HUES64 (cell line): ENCODE measurements at regions not wholly inside any gene's neighbourhood (a gene's known extent, or its start where the extent isn't known, plus 50 kb on each side); places are given as distances from the start of the nearest gene placed in this dataset.

Experiments used
- H3K27ac ChIP-seq: 2 replicates; pipeline ENCODE4 v1.7.0; 2013; ENCODE audit warnings: low read depth, low read length, inconsistent platforms
- H3K27me3 ChIP-seq: 2 replicates; pipeline ENCODE4 v1.6.1; 2013; ENCODE audit warnings: mild to moderate bottlenecking, low read length; ENCODE audit not compliant: insufficient read depth
- H3K36me3 ChIP-seq: 2 replicates; pipeline ENCODE4 v1.6.1; 2013; ENCODE audit warnings: mild to moderate bottlenecking, low read length; ENCODE audit not compliant: insufficient read depth
- H3K4me1 ChIP-seq: 2 replicates; pipeline ENCODE4 v1.6.1; 2013; ENCODE audit warnings: mild to moderate bottlenecking, low read length, moderate library complexity; ENCODE audit not compliant: insufficient read depth
- H3K4me3 ChIP-seq: 2 replicates; pipeline ENCODE4 v1.5.1; 2013; ENCODE audit warnings: mild to moderate bottlenecking, low read length, moderate library complexity
- H3K9ac ChIP-seq: 2 replicates; pipeline ENCODE4 v1.6.1; 2013; ENCODE audit warnings: mild to moderate bottlenecking, low read depth, low read length
- H3K9me3 ChIP-seq: 2 replicates; pipeline ENCODE4 v1.6.1; 2013; ENCODE audit warnings: low read depth, low read length; ENCODE audit not compliant: insufficient read depth
- whole genome bisulfite sequencing: fragments of 150-250, 120-280 bp; methylation state at CpG from one replicate; pipeline ENCODE4 v1.1.7; 2013; ENCODE audit warnings: missing lambda C conversion rate; 5-methylcytosine and 5-hydroxymethylcytosine counted together

- Histone ChIP-seq H3K27me3 (no peaks in the 10 kb centered on the region), H3K36me3 (no peaks in the 10 kb centered on the region), H3K9ac (no peak overlapping the region), H3K4me3 (no peak overlapping the region), H3K9me3 (no peaks in the 10 kb centered on the region), H3K4me1 (peaks cover 8% of the 10 kb centered on the region; the same call in 1 of the 2 replicates), H3K27ac (no peak overlapping the region)
- WGBS = 91% methylated on average over 2 of the region's 3 CpGs
Observed at GRCh38 chr13:107743100-107743499, 472.2 kb downstream of the LIG4 start.

- peaks cover 8% of the 10 kb centered on the region; the same call in 1 of the 2 replicates for H3K4me1 ChIP-seq
- no peaks in the 10 kb centered on the region for H3K27me3 ChIP-seq
- 100% methylated on average over 1 of the region's 1 CpG for WGBS
- no peak overlapping the region for H3K4me3 ChIP-seq
- no peak overlapping the region for H3K27ac ChIP-seq
- H3K9ac ChIP-seq = no peak overlapping the region
- no peaks in the 10 kb centered on the region for H3K36me3 ChIP-seq
- H3K9me3 ChIP-seq = no peaks in the 10 kb centered on the region
Observed at GRCh38 chr13:107742544-107742943, 472.8 kb downstream of the LIG4 start.

- peaks cover 7% of the 10 kb centered on the region; the same call in 1 of the 2 replicates for H3K4me1 ChIP-seq
- WGBS = 99% methylated on average over 4 of the region's 4 CpGs
- no peak overlapping the region for H3K27ac ChIP-seq
- no peak overlapping the region for H3K9ac ChIP-seq
- no peak overlapping the region for H3K4me3 ChIP-seq
- H3K9me3 ChIP-seq = no peaks in the 10 kb centered on the region
- H3K27me3 ChIP-seq = no peaks in the 10 kb centered on the region
- H3K36me3 ChIP-seq = no peaks in the 10 kb centered on the region
Observed at GRCh38 chr13:107738004-107738403, 477.3 kb downstream of the LIG4 start.

- Histone ChIP-seq H3K27me3 (no peaks in the 10 kb centered on the region), H3K9ac (no peak overlapping the region), H3K27ac (no peak overlapping the region), H3K36me3 (no peaks in the 10 kb centered on the region), H3K9me3 (no peaks in the 10 kb centered on the region), H3K4me1 (peaks cover 7% of the 10 kb centered on the region; the same call in 1 of the 2 replicates), H3K4me3 (no peak overlapping the region)
- 100% methylated on average over 1 of the region's 2 CpGs for WGBS
Observed at GRCh38 chr13:107736731-107737130, 478.6 kb downstream of the LIG4 start.

- peaks cover 7% of the 10 kb centered on the region; the same call in 1 of the 2 replicates for H3K4me1 ChIP-seq
- WGBS = 78% methylated on average over 11 of the region's 11 CpGs
- H3K4me3 ChIP-seq = no peak overlapping the region
- no peaks in the 10 kb centered on the region for H3K9me3 ChIP-seq
- no peak overlapping the region for H3K9ac ChIP-seq
- H3K27me3 ChIP-seq = no peaks in the 10 kb centered on the region
- no peak overlapping the region for H3K27ac ChIP-seq
- no peaks in the 10 kb centered on the region for H3K36me3 ChIP-seq
Observed at GRCh38 chr13:107736170-107736569, 479.2 kb downstream of the LIG4 start.

- Histone ChIP-seq H3K27ac (no peak overlapping the region), H3K27me3 (no peaks in the 10 kb centered on the region), H3K9ac (no peak overlapping the region), H3K9me3 (no peaks in the 10 kb centered on the region), H3K4me3 (no peak overlapping the region), H3K4me1 (peaks cover 7% of the 10 kb centered on the region; the same call in 1 of the 2 replicates), H3K36me3 (no peaks in the 10 kb centered on the region)
- 97% methylated on average over 5 of the region's 7 CpGs for WGBS
Observed at GRCh38 chr13:107734891-107735625, 480.3 kb downstream of the LIG4 start.

- no peak overlapping the region for H3K27ac ChIP-seq
- H3K9me3 ChIP-seq = no peaks in the 10 kb centered on the region
- H3K36me3 ChIP-seq = no peaks in the 10 kb centered on the region
Observed at GRCh38 chr13:107733276-107733675, 482.1 kb downstream of the LIG4 start.

GRCh38 chr13:107730813-107731212 is 484.5 kb downstream of the LIG4 start:
- Histone ChIP-seq H3K36me3 (no peaks in the 10 kb centered on the region), H3K9ac (no peak overlapping the region), H3K27me3 (no peaks in the 10 kb centered on the region), H3K27ac (no peak overlapping the region), H3K4me3 (no peak overlapping the region), H3K4me1 (no peaks in the 10 kb centered on the region), H3K9me3 (no peaks in the 10 kb centered on the region)
- 93% methylated on average over 6 of the region's 6 CpGs for WGBS

More at GRCh38 chr13:107733276-107733675, 482.1 kb downstream of the LIG4 start:
- Histone ChIP-seq H3K4me3 (no peak overlapping the region), H3K9ac (no peak overlapping the region), H3K4me1 (peaks cover 7% of the 10 kb centered on the region; the same call in 1 of the 2 replicates), H3K27me3 (no peaks in the 10 kb centered on the region)

- no peak overlapping the region for H3K4me3 ChIP-seq
- H3K36me3 ChIP-seq = no peaks in the 10 kb centered on the region
- no peak overlapping the region for H3K9ac ChIP-seq
- WGBS = 78% methylated on average over 12 of the region's 13 CpGs
- H3K9me3 ChIP-seq = no peaks in the 10 kb centered on the region
- no peaks in the 10 kb centered on the region for H3K27me3 ChIP-seq
- H3K27ac ChIP-seq = no peak overlapping the region
- peaks cover 6% of the 10 kb centered on the region; the same call in 1 of the 2 replicates for H3K4me1 ChIP-seq
Observed at GRCh38 chr13:107721125-107721869, 494.0 kb downstream of the LIG4 start.

GRCh38 chr13:107716741-107717140 is 498.6 kb downstream of the LIG4 start:
- no peak overlapping the region for H3K4me3 ChIP-seq
- H3K27ac ChIP-seq = no peak overlapping the region
- no peaks in the 10 kb centered on the region for H3K36me3 ChIP-seq
- no peaks in the 10 kb centered on the region for H3K27me3 ChIP-seq
- peaks cover 14% of the 10 kb centered on the region for H3K4me1 ChIP-seq
- H3K9ac ChIP-seq = no peak overlapping the region
- WGBS = 94% methylated on average over 4 of the region's 4 CpGs
- no peaks in the 10 kb centered on the region for H3K9me3 ChIP-seq

GRCh38 chr13:107716241-107716640 is 499.1 kb downstream of the LIG4 start:
- H3K27ac ChIP-seq = no peak overlapping the region
- no peak overlapping the region for H3K4me3 ChIP-seq
- H3K9me3 ChIP-seq = no peaks in the 10 kb centered on the region
- peaks cover 11% of the 10 kb centered on the region for H3K4me1 ChIP-seq
- no peaks in the 10 kb centered on the region for H3K36me3 ChIP-seq
- 85% methylated on average over 7 of the region's 7 CpGs for WGBS
- H3K27me3 ChIP-seq = no peaks in the 10 kb centered on the region
- H3K9ac ChIP-seq = no peak overlapping the region
